ENCODE measurements at regions not wholly inside any gene's neighbourhood (a gene's known extent, or its start where the extent isn't known, plus 50 kb on each side); places are given as distances from the start of the nearest gene placed in this dataset.

DNA sequence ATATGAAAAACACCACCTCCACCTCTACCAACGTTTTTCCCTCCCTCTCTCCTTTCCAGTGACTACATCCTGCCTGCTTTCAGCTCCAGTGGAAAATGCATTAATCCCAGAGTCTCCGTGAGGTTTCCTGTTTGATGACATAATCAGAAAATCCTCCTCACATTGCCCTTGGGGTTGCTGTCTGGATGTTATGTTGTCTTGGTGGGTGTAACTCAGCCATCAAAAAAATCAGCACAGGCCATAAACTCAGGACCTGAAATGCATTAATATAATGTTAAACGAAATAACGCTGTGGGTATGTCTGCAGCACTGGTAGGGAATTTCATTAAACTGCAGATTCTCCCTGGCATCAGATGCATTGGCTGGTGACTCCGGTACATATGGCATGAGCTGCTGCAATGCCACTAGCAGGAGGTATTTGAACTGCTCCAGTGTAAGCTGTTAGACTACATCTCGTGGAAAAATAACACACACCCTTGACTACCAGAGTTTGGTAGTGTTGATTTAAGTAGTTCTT, 297.8 kb downstream of the PRL start:
- intact Hi-C loops (cut with DNase I; ENCODE audit: low total_unique reads): no loop called here
- no peak overlapping the region for H3K4me3 ChIP-seq
- 54 to 67% (median 63%) methylated on average over 6 of the region's 6 CpGs for WGBS, 5 donors
- H3K36me3 ChIP-seq: no peaks in the 10 kb centered on the region
- H3K9me3 ChIP-seq: no peaks in the 10 kb centered on the region
- peaks cover 0 to 6% (median 2%) of the 10 kb centered on the region in 6 donors for H3K4me1 ChIP-seq
- TF ChIP-seq, protein P1, sequence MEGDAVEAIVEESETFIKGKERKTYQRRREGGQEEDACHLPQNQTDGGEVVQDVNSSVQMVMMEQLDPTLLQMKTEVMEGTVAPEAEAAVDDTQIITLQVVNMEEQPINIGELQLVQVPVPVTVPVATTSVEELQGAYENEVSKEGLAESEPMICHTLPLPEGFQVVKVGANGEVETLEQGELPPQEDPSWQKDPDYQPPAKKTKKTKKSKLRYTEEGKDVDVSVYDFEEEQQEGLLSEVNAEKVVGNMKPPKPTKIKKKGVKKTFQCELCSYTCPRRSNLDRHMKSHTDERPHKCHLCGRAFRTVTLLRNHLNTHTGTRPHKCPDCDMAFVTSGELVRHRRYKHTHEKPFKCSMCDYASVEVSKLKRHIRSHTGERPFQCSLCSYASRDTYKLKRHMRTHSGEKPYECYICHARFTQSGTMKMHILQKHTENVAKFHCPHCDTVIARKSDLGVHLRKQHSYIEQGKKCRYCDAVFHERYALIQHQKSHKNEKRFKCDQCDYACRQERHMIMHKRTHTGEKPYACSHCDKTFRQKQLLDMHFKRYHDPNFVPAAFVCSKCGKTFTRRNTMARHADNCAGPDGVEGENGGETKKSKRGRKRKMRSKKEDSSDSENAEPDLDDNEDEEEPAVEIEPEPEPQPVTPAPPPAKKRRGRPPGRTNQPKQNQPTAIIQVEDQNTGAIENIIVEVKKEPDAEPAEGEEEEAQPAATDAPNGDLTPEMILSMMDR (IDR thresholded peaks at IDR 0.05 in 8 of 11, conservative IDR thresholded peaks at IDR 0.05 in 3 of 11): no peak
- TF ChIP-seq POLR2A (IDR thresholded peaks at IDR 0.05) (no peak), POLR2AphosphoS5 (IDR thresholded peaks at IDR 0.05) (no peak)
- peak overlapping the region in 3 of 8 donors; percentile 4 to 34 (median 32) for H3K27ac ChIP-seq
- DNase-seq: no peak
- H3K27me3 ChIP-seq (replicated peaks in 1 of 7): no peaks in the 10 kb centered on the region

DNA sequence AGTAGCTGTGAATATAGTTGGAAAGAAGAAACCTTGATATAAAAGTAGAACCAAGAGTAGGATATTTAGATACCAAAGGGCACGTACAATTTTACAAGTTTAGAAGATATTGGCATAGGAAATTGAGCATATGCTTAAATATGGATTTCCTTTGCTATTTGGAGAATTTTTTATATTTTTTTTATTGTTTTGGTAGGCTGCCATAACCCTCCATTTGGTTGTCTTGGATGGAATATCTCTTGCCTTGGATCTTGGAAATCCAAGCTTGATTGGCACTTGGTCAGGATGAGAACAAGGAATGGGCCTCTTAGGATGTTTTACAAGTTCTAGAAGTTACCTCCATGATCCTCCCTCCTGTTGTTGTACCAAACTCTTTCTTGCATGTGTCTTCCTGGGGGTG, 297.1 kb downstream of the PRL start:
- no peaks in the 10 kb centered on the region for H3K36me3 ChIP-seq
- H3K27ac ChIP-seq: peak overlapping the region in 2 of 8 donors; percentile 32 to 34
- H3K4me3 ChIP-seq: no peak overlapping the region
- H3K4me1 ChIP-seq: peaks cover 0 to 6% (median 2%) of the 10 kb centered on the region in 6 donors
- TF ChIP-seq POLR2AphosphoS5 (IDR thresholded peaks at IDR 0.05) (no peak), POLR2A (IDR thresholded peaks at IDR 0.05) (no peak)
- TF ChIP-seq, protein P1 (IDR thresholded peaks at IDR 0.05 in 8 of 11, conservative IDR thresholded peaks at IDR 0.05 in 3 of 11): no peak
- no peaks in the 10 kb centered on the region for H3K27me3 ChIP-seq (replicated peaks in 1 of 7)
- WGBS, 5 donors: 41 to 88% (median 73%) methylated on average over 1 of the region's 1 CpG
- intact Hi-C loops (cut with DNase I; ENCODE audit: low total_unique reads): no loop called here
- H3K9me3 ChIP-seq: no peaks in the 10 kb centered on the region
- no peak for DNase-seq

DNA sequence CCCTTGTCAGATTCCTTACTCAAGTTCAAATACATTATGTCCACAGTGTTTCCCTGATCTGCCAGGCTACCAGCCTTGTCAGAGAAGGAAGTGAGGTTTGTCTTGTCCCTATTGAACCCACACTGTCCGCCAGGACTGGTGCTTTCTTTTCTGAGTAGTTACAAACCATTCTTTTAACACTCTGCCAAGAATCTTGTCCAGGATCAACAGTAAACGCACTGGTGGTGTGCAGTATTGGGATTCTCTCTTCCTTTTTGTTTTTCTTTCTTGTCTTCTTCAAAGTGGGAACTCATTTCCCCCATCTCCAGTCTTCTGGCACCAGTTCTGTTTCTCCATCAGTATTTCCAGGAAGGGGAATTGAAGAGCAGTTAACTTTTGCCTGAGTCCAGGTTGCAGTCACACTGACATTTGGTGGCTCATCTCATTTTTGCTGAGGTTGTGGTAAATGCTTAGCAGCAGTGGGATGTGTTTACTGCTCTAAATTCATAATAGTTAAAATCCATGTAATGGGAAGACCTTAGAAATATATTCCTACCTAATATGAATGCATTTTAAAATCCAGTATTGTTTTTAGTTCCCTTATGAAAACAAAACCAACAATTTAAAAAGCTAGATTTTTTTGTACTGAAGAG, 295.3 kb downstream of the PRL start:
- DNase-seq: no peak
- WGBS, 5 donors: 78 to 88% (median 83%) methylated on average over 2 of the region's 2 CpGs
- Histone ChIP-seq H3K4me1 (peaks cover 0 to 6% (median 2%) of the 10 kb centered on the region in 6 donors), H3K9me3 (no peaks in the 10 kb centered on the region), H3K27me3 (replicated peaks in 1 of 7) (no peaks in the 10 kb centered on the region), H3K27ac (no peak overlapping the region), H3K4me3 (no peak overlapping the region), H3K36me3 (no peaks in the 10 kb centered on the region)
- TF ChIP-seq POLR2AphosphoS5 (IDR thresholded peaks at IDR 0.05): no peak
- TF ChIP-seq, protein P1 (IDR thresholded peaks at IDR 0.05 in 8 of 11, conservative IDR thresholded peaks at IDR 0.05 in 3 of 11): no peak
- no peak for TF ChIP-seq POLR2A (IDR thresholded peaks at IDR 0.05)
- intact Hi-C loops (cut with DNase I; ENCODE audit: low total_unique reads): no loop called here

DNA sequence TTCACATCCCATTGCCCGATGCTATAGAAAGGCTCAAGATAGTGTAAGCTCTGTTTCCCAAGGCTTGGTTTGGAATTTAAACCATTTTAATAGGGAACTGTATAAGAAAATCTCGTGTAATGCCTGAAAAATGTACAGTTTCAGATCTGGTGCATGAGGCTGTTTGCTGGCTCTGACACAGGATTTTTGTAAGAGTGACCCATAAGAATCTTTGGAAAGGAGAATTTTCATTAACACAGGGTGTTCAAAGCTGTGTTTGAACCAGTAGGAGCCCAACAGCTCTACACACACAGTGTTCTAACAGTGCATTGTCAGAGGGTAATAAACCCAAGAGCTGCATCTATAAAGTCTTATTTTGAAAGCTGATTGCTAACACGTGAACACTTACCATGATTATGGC, 293.5 kb downstream of the PRL start:
- intact Hi-C loops (cut with DNase I; ENCODE audit: low total_unique reads): no loop called here
- TF ChIP-seq, protein P1 (IDR thresholded peaks at IDR 0.05 in 8 of 11, conservative IDR thresholded peaks at IDR 0.05 in 3 of 11): no peak
- TF ChIP-seq POLR2A (IDR thresholded peaks at IDR 0.05): no peak
- no peak for TF ChIP-seq POLR2AphosphoS5 (IDR thresholded peaks at IDR 0.05)
- H3K27ac ChIP-seq: no peak overlapping the region
- H3K4me3 ChIP-seq: no peak overlapping the region
- no peaks in the 10 kb centered on the region for H3K27me3 ChIP-seq (replicated peaks in 1 of 7)
- H3K9me3 ChIP-seq: no peaks in the 10 kb centered on the region
- H3K36me3 ChIP-seq: no peaks in the 10 kb centered on the region
- peaks cover 0 to 6% (median 2%) of the 10 kb centered on the region in 6 donors for H3K4me1 ChIP-seq
- no peak for DNase-seq
- 71 to 88% (median 73%) methylated on average over 3 of the region's 3 CpGs for WGBS, 5 donors
